ENCODE measurements at regions not wholly inside any gene's neighbourhood (a gene's known extent, or its start where the extent isn't known, plus 50 kb on each side); places are given as distances from the start of the nearest gene placed in this dataset.
"Not testable (repeated sequence)": the region's sequence is repeated elsewhere in the genome, so short reads cannot be mapped to it uniquely, and the experiment has no call there.

DNA sequence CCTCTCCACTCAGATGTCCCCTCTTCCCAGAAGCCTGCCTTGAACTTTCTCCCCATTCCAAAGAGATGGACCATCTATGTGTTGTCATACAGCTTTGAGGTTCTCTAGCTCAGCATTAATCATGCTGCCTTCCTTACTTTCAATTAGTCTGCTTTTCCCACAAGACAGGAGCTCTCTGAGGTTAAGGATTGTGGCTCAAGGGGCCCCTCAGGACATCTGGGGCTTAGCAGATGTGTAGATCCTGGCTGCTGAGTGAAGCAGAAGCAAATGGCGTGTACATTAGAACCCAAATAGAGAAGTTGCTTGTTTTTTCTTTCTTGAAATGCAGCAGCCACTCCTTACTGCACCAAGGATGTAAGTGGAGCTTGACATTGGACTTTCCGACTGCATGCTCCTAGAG lies 330.5 kb upstream of the TNRC6C start:
- Histone ChIP-seq H3K36me3 (ENCODE audit: low read length) (no peaks in the 10 kb centered on the region), H4K20me1 (ENCODE audit: low read depth, low read length) (no peaks in the 10 kb centered on the region), H3K9me3 (ENCODE audit: insufficient read depth, low read length) (no peaks in the 10 kb centered on the region), H3K79me2 (ENCODE audit: insufficient read depth, low read length) (no peaks in the 10 kb centered on the region), H3K4me3 (ENCODE audit: insufficient read depth, low read length, poor library complexity, severe bottlenecking) (no peak overlapping the region), H3K9me2 (replicated peaks; ENCODE audit: insufficient read depth, low read length) (no peaks in the 10 kb centered on the region), H3K27ac (ENCODE audit: low read depth, low read length) (no peak overlapping the region), H3K4me2 (ENCODE audit: low read depth, low read length, poor library complexity, severe bottlenecking) (no peak overlapping the region), H3K27me3 (ENCODE audit: low read length) (0 out of 2 replicates have a peak, but pooled peaks cover 3% of the 10 kb centered on the region), H2AFZ (ENCODE audit: low read depth, low read length, severe bottlenecking) (no peak overlapping the region), H3F3A (ENCODE audit: insufficient read depth) (no peaks in the 10 kb centered on the region), H3K9ac (ENCODE audit: low read length) (no peak overlapping the region)
- no peak for TF ChIP-seq EZH2phosphoT487 (conservative IDR thresholded peaks at IDR 0.05; ENCODE audit: low read length)
- TF ChIP-seq, protein P1, sequence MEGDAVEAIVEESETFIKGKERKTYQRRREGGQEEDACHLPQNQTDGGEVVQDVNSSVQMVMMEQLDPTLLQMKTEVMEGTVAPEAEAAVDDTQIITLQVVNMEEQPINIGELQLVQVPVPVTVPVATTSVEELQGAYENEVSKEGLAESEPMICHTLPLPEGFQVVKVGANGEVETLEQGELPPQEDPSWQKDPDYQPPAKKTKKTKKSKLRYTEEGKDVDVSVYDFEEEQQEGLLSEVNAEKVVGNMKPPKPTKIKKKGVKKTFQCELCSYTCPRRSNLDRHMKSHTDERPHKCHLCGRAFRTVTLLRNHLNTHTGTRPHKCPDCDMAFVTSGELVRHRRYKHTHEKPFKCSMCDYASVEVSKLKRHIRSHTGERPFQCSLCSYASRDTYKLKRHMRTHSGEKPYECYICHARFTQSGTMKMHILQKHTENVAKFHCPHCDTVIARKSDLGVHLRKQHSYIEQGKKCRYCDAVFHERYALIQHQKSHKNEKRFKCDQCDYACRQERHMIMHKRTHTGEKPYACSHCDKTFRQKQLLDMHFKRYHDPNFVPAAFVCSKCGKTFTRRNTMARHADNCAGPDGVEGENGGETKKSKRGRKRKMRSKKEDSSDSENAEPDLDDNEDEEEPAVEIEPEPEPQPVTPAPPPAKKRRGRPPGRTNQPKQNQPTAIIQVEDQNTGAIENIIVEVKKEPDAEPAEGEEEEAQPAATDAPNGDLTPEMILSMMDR (IDR thresholded peaks at IDR 0.05; ENCODE audit: insufficient read depth, low read length, poor library complexity, severe bottlenecking): no peak

DNA sequence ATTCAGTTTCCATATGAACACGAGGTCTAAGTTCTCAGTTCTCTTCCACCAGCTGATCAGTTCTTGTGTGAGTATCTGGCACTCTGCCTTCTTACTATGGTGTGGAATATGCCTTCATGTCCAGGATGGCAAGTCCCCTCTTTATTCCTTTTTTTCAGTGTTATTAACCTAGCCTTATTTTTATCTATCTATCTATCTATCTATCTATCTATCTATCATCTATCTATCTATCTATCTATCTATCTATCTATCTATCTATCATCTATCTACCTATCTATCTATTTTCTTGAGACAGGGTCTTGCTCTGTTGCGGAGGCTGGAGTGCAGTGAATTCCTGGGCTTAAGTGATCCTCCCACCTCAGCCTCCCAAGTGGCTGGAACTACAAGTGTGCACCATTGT lies 329.2 kb upstream of the TNRC6C start:
- H3F3A ChIP-seq (ENCODE audit: insufficient read depth); H3K9me2 ChIP-seq (replicated peaks; ENCODE audit: insufficient read depth, low read length); H3K27me3 ChIP-seq (ENCODE audit: low read length); H3K4me2 ChIP-seq (ENCODE audit: low read depth, low read length, poor library complexity, severe bottlenecking); H3K36me3 ChIP-seq (ENCODE audit: low read length); H3K4me3 ChIP-seq (ENCODE audit: insufficient read depth, low read length, poor library complexity, severe bottlenecking); H3K79me2 ChIP-seq (ENCODE audit: insufficient read depth, low read length); H2AFZ ChIP-seq (ENCODE audit: low read depth, low read length, severe bottlenecking); H4K20me1 ChIP-seq (ENCODE audit: low read depth, low read length); H3K9me3 ChIP-seq (ENCODE audit: insufficient read depth, low read length); H3K9ac ChIP-seq (ENCODE audit: low read length); H3K27ac ChIP-seq (ENCODE audit: low read depth, low read length): not testable (repeated sequence)

GRCh38 chr17:77631307-77631706 lies 327.2 kb upstream of the TNRC6C start:
- Histone ChIP-seq H3F3A (ENCODE audit: insufficient read depth) (no peaks in the 10 kb centered on the region), H3K4me3 (ENCODE audit: insufficient read depth, low read length, poor library complexity, severe bottlenecking) (no peak overlapping the region), H3K79me2 (ENCODE audit: insufficient read depth, low read length) (no peaks in the 10 kb centered on the region), H3K27me3 (ENCODE audit: low read length) (0 out of 2 replicates have a peak, but pooled peaks cover 2% of the 10 kb centered on the region), H3K36me3 (ENCODE audit: low read length) (no peaks in the 10 kb centered on the region), H3K27ac (ENCODE audit: low read depth, low read length) (no peak overlapping the region), H3K9ac (ENCODE audit: low read length) (no peak overlapping the region), H3K9me2 (replicated peaks; ENCODE audit: insufficient read depth, low read length) (no peaks in the 10 kb centered on the region), H2AFZ (ENCODE audit: low read depth, low read length, severe bottlenecking) (no peak overlapping the region), H4K20me1 (ENCODE audit: low read depth, low read length) (no peaks in the 10 kb centered on the region), H3K4me2 (ENCODE audit: low read depth, low read length, poor library complexity, severe bottlenecking) (no peak overlapping the region), H3K9me3 (ENCODE audit: insufficient read depth, low read length) (no peaks in the 10 kb centered on the region)
- no peak for TF ChIP-seq EZH2phosphoT487 (conservative IDR thresholded peaks at IDR 0.05; ENCODE audit: low read length)
- TF ChIP-seq, protein P1 (IDR thresholded peaks at IDR 0.05; ENCODE audit: insufficient read depth, low read length, poor library complexity, severe bottlenecking): no peak

DNA sequence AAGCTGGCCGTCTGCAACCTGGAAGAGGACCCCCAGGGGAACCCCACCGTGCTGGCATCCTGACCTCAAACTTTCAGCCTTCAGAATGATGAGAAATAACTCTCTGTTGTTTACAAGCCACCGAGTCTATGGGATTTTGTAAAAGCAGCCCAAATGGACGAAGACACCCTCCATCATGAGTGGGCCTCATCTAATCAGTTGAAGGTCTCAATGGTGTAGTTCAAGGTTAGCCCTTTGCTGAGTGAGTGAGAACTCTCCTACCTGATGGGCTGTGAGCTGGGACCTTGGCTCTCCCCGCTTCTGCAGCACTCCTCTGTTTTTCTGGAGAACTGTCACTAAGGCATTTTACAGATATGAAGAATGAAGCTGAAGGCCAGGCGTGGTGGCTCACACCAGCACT lies 325.9 kb upstream of the TNRC6C start:
- H3K4me3 ChIP-seq (ENCODE audit: insufficient read depth, low read length, poor library complexity, severe bottlenecking): no peak overlapping the region
- TF ChIP-seq, protein P1 (IDR thresholded peaks at IDR 0.05; ENCODE audit: insufficient read depth, low read length, poor library complexity, severe bottlenecking): no peak
- no peak for TF ChIP-seq EZH2phosphoT487 (conservative IDR thresholded peaks at IDR 0.05; ENCODE audit: low read length)
- H3K9me3 ChIP-seq (ENCODE audit: insufficient read depth, low read length): no peaks in the 10 kb centered on the region
- H3K9ac ChIP-seq (ENCODE audit: low read length): no peak overlapping the region
- no peaks in the 10 kb centered on the region for H3F3A ChIP-seq (ENCODE audit: insufficient read depth)
- H3K79me2 ChIP-seq (ENCODE audit: insufficient read depth, low read length): no peaks in the 10 kb centered on the region
- no peaks in the 10 kb centered on the region for H3K9me2 ChIP-seq (replicated peaks; ENCODE audit: insufficient read depth, low read length)
- no peaks in the 10 kb centered on the region for H3K36me3 ChIP-seq (ENCODE audit: low read length)
- no peak overlapping the region for H3K27ac ChIP-seq (ENCODE audit: low read depth, low read length)
- H2AFZ ChIP-seq (ENCODE audit: low read depth, low read length, severe bottlenecking): no peak overlapping the region
- no peaks in the 10 kb centered on the region for H3K27me3 ChIP-seq (ENCODE audit: low read length)
- H4K20me1 ChIP-seq (ENCODE audit: low read depth, low read length): no peaks in the 10 kb centered on the region
- H3K4me2 ChIP-seq (ENCODE audit: low read depth, low read length, poor library complexity, severe bottlenecking): no peak overlapping the region
